Cardiac septum (tissue), 1 donor: ENCODE measurements at regions not wholly inside any gene's neighbourhood (a gene's known extent, or its start where the extent isn't known, plus 50 kb on each side); places are given as distances from the start of the nearest gene placed in this dataset.

Experiments used
- DNase-seq: peaks from one replicate; pipeline ENCODE4 v3.0.0-alpha.2; 2020; ENCODE audit warnings: low spot score
- intact Hi-C: fragments of 100-400 bp; cut with DNase I; formaldehyde crosslinking; loops from one replicate; pipeline ENCODE4 v1.14.0; 2022
- donor health status: DM: no; HTN: no; CAD: no.

DNA sequence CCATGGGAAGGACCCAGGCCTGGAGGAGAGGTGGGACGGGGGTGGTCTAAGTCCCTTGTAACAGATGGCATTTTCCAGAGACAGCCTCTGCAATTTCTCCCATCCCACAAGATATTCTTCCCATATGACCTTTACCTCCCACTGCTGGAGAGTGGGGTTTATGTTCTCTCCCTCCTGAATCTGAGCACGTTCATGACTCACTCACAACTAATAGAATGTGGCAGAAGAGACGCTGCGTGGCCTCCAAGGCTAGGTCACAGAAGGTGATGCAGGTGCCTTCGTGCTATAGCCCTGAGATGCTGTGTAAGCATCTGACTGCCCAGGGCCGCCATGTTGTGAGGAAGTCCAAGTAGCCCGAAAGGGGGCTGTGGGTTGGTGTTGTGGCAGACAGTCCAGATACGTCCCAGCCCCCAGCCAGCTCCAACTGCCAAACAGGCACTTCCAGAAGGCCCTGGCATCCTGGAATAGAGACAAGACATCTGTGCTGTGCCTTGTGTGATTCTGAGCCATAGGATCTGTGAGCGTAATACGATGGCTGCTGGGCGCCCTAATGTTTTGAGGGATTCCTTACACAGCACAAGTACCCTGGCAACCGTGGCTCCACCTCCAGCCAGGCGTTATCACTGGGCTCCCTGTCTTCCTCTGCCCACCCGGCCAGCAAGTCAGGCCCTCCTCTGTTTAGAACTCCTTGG, 56.1 kb upstream of the NCOR2 start:
- intact Hi-C loops, result no loop called here
- DNase-seq, result no peak

DNA sequence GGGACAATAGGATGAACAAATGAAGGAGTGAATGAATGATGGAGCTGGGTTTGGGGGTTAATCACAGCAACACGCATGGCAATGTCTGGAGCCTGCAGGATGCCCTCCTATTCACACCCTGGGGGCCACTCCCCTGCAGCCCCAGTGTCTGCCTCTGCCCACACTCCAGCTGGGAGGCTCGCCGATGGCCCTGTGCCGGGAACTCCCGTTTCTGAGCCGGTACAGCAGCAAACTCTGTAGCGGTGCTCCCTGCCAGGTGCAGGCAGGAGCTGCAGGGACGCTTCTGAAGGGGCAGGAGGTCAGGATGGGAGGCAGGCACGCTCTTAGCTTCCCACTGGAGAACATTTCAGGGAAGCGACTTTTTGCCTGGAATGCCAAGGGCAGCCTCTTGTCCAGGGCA, 55.4 kb upstream of the NCOR2 start:
- DNase-seq, result no peak
- intact Hi-C loops, result no loop called here

DNA sequence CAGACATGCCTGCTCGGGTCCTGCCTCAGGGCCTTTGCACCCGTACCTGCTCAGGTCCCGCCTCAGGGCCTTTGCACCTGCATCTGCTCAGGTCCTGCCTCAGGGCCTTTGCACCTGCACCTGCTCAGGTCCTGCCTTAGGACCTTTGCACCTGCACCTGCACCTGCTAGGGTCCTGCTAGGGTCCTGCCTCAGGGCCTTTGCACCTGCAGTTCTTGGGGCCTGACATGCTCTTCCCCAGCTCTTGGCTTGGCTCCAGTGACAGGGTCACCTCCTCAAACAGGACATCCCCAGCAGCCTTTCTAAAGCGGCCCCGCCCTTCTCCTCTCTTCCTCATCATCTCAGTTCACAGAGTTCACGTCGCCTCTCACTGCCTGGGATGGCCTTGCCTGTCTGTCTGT, 54.9 kb upstream of the NCOR2 start:
- intact Hi-C loops, result no loop called here
- no peak for DNase-seq

DNA sequence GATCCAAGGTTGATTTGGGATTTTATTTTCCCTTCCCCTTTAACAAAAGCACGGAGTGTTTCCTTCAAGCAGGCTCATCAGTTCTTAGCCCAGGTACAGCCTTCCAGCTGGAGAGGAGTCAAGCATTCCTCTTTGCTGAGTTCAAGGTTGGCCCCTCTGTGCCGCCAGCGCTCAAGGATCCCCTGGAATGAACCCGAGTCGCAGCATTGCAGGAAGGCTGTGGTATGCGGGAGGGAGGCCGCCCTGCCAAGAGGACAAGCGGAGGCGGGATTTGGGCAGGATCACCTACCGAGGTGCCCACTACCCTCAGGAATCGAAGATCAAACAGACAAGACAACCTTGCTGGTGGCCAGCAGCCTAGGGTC, 53.9 kb upstream of the NCOR2 start:
- intact Hi-C loops, result no loop called here
- DNase-seq, result no peak

DNA sequence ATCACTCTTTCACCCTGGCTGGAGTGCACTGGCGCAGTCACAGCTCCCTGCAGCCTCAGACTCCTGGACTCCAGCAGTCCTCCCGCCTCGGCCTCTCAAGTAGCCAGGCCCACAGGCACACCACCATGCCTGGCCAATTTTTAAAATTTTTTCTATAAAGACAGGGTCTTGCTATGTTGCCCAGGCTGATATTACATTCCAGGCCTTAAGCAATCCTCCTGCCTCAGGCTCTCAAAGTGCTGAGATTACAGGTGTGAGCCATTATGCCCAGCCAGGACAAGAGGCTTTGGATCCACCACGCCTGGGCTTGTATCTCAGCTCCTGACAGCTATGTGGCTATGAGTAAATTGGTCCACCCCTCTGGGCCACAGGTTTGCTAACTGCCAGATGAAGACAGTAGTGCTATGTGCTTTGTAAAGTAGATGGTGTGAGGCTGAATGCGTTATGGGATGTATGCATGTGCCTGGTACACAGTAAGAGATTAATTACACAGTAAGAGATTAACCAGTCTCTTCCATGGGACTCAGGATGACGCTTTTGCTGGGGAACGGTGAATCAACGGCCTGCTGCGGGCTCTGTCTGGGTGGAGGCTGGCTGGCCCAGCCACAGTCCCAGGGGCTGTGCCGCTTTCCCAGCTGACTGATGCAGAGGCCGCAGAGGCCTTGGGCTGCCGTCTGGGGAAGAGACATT, 53.3 kb upstream of the NCOR2 start:
- DNase-seq, result no peak
- intact Hi-C loops, result no loop called here

DNA sequence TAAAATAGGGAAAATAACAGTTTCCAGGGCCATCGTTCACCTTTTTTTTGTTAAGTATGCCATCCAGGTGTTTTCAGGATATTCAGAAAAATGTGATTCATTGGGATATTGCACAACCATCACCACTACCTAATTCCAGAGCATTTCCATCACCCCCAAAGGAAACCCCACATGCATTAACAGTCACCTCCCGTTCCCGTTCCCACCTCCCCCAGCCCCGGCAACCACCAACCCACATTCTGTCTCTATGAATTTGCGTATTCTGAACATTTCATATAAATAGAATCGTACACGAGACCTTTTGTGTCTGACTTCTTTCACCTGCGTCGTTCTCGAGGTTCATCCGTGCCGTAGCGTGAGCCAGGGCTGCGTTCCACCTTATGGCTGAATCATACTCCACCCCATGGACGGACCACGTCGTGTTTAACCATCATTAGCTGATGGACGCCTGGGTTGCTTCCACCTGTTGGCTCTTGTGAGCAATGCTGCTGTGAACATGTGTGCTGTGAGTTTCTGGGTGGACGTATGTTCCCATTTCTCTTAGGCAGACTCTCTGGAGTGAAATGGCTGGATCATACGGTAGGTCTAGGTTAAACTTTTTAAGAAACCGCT, 51.0 kb upstream of the NCOR2 start:
- no peak for DNase-seq
- intact Hi-C loops, result no loop called here

DNA sequence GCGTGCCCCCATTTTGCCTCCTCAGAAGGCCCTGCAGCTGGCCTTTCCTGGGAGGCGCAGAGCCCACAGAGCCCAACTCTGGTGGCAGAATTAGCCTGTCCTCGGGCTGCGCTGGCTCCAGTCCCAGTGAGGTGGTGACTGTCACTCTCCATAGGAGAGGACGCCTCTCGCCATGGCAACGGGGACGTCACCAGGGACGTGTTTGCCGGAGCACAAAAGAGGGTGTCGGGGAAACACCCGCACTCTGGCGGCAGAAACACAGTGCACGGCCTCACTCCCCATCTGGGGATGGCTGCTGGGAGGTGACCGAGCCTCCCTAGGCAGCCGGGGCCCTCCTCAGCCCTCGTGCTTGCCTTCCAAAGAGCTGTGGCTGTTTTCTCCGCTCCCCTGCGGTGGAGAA, 50.2 kb upstream of the NCOR2 start:
- intact Hi-C loops, result no loop called here
- peak; percentile 83 for DNase-seq
